ENCODE measurements at regions not wholly inside any gene's neighbourhood (a gene's known extent, or its start where the extent isn't known, plus 50 kb on each side); places are given as distances from the start of the nearest gene placed in this dataset.
"Not testable (repeated sequence)": the region's sequence is repeated elsewhere in the genome, so short reads cannot be mapped to it uniquely, and the experiment has no call there.

GRCh38 chr4:27666943-27667342, 806.3 kb downstream of the STIM2 start:
- Histone ChIP-seq H3K9ac (ENCODE audit: low read length in 5 of 5) (no peak overlapping the region), H3K27ac (ENCODE audit: low read depth, low read length) (no peak overlapping the region), H3K4me3 (ENCODE audit: low read depth in 1 of 5, low read length in 5 of 5) (no peak overlapping the region), H3K4me1 (ENCODE audit: control insufficient read depth in 5 of 5, insufficient read depth in 5 of 5, low read length in 5 of 5) (no peaks in the 10 kb centered on the region), H3K9me3 (ENCODE audit: control insufficient read depth in 5 of 5, low read length in 5 of 5) (no peaks in the 10 kb centered on the region), H3K36me3 (ENCODE audit: control insufficient read depth in 5 of 5, insufficient read depth in 5 of 5, low read length in 5 of 5) (no peaks in the 10 kb centered on the region), H3K27me3 (ENCODE audit: control insufficient read depth in 5 of 5, insufficient read depth in 4 of 5, low read length in 5 of 5) (no peaks in the 10 kb centered on the region)

DNA sequence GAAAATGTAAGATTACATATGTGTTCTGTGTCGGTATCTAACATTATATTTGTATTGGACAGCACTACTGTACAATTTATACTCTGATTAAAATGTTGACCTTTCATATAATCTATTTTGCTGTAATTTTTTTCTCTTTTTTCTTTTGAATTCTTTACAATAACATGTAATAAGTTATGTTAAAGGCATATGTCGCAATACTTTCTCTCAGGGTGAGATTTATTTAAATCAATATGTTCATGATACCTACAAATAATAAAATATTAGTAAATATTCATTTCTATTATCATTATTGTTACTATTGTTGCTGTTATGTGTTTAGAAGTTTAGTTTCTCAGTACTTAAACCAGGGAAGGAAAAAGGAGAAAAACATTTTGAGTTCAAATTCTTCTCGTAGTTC, 807.4 kb downstream of the STIM2 start:
- Histone ChIP-seq H3K27ac (ENCODE audit: low read depth, low read length) (no peak overlapping the region), H3K9me3 (ENCODE audit: control insufficient read depth in 5 of 5, low read length in 5 of 5) (no peaks in the 10 kb centered on the region), H3K36me3 (ENCODE audit: control insufficient read depth in 5 of 5, insufficient read depth in 5 of 5, low read length in 5 of 5) (no peaks in the 10 kb centered on the region), H3K27me3 (ENCODE audit: control insufficient read depth in 5 of 5, insufficient read depth in 4 of 5, low read length in 5 of 5) (no peaks in the 10 kb centered on the region), H3K9ac (ENCODE audit: low read length in 5 of 5) (no peak overlapping the region), H3K4me3 (ENCODE audit: low read depth in 1 of 5, low read length in 5 of 5) (no peak overlapping the region), H3K4me1 (ENCODE audit: control insufficient read depth in 5 of 5, insufficient read depth in 5 of 5, low read length in 5 of 5) (no peaks in the 10 kb centered on the region)

DNA sequence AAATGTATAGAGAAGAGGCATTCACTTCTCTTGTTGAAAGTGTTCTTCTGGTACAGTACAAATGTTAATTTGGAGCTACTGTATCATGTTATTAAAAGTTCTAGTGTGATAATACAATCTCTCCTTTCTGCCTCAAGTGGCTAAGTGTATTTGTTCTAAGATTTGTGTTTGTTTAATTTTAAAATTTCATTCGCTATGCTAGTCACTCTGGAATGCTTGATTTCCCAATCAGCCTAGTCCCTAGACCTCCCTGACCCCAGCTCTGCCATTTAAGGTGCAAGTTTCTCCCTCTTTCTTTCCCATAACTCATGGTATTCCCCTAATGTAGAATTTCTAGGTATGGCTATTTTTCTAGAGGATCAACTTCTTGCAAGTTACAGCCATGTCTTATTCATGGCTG, 817.4 kb downstream of the STIM2 start:
- Histone ChIP-seq H3K9me3 (ENCODE audit: control insufficient read depth in 5 of 5, low read length in 5 of 5) (no peaks in the 10 kb centered on the region), H3K4me3 (ENCODE audit: low read depth in 1 of 5, low read length in 5 of 5) (no peak overlapping the region)

GRCh38 chr4:27684610-27685011, 824.0 kb downstream of the STIM2 start:
- no peak overlapping the region for H3K27ac ChIP-seq (ENCODE audit: low read depth, low read length)

More for the DNA sequence above, 817.4 kb downstream of the STIM2 start:
- peaks cover 0 to 3% (median 0%) of the 10 kb centered on the region in 5 donors for H3K27me3 ChIP-seq (ENCODE audit: control insufficient read depth in 5 of 5, insufficient read depth in 4 of 5, low read length in 5 of 5)
- H3K27ac ChIP-seq (ENCODE audit: low read depth, low read length) = no peak overlapping the region
- H3K36me3 ChIP-seq (ENCODE audit: control insufficient read depth in 5 of 5, insufficient read depth in 5 of 5, low read length in 5 of 5) = no peaks in the 10 kb centered on the region
- H3K9ac ChIP-seq (ENCODE audit: low read length in 5 of 5) = no peak overlapping the region
- no peaks in the 10 kb centered on the region for H3K4me1 ChIP-seq (ENCODE audit: control insufficient read depth in 5 of 5, insufficient read depth in 5 of 5, low read length in 5 of 5)

DNA sequence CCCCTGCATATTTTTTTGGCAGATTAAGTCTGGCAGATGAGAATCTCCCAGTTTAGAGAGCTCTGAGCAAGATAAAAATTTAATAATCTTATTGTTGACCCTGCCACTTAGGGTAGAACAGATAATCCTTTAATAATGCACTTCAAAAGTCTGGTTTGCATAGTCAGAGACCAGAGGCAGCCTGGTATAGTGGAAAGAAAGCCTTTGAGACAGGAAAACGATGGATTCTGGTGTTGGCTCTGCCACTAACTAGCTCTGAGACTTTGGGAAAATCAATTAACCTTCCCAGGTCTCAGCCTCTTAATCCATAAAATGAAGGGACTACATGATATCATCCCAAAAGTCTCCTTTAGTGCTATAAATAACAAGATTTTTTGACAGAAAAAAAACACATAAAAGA, 824.5 kb downstream of the STIM2 start:
- no peaks in the 10 kb centered on the region for H3K36me3 ChIP-seq (ENCODE audit: control insufficient read depth in 5 of 5, insufficient read depth in 5 of 5, low read length in 5 of 5)
- H3K27ac ChIP-seq (ENCODE audit: low read depth, low read length) = no peak overlapping the region
- peaks cover 0 to 3% (median 0%) of the 10 kb centered on the region in 5 donors for H3K27me3 ChIP-seq (ENCODE audit: control insufficient read depth in 5 of 5, insufficient read depth in 4 of 5, low read length in 5 of 5)
- peaks cover 0 to 5% (median 0%) of the 10 kb centered on the region in 5 donors for H3K4me1 ChIP-seq (ENCODE audit: control insufficient read depth in 5 of 5, insufficient read depth in 5 of 5, low read length in 5 of 5)
- H3K9me3 ChIP-seq (ENCODE audit: control insufficient read depth in 5 of 5, low read length in 5 of 5) = no peaks in the 10 kb centered on the region
- no peak overlapping the region for H3K4me3 ChIP-seq (ENCODE audit: low read depth in 1 of 5, low read length in 5 of 5)
- H3K9ac ChIP-seq (ENCODE audit: low read length in 5 of 5) = no peak overlapping the region

More at GRCh38 chr4:27684610-27685011, 824.0 kb downstream of the STIM2 start:
- H3K27me3 ChIP-seq (ENCODE audit: control insufficient read depth in 5 of 5, insufficient read depth in 4 of 5, low read length in 5 of 5) = peaks cover 0 to 3% (median 0%) of the 10 kb centered on the region in 5 donors
- H3K9ac ChIP-seq (ENCODE audit: low read length in 5 of 5) = no peak overlapping the region
- H3K4me3 ChIP-seq (ENCODE audit: low read depth in 1 of 5, low read length in 5 of 5) = no peak overlapping the region
- no peaks in the 10 kb centered on the region for H3K9me3 ChIP-seq (ENCODE audit: control insufficient read depth in 5 of 5, low read length in 5 of 5)
- peaks cover 0 to 5% (median 0%) of the 10 kb centered on the region in 5 donors for H3K4me1 ChIP-seq (ENCODE audit: control insufficient read depth in 5 of 5, insufficient read depth in 5 of 5, low read length in 5 of 5)
- no peaks in the 10 kb centered on the region for H3K36me3 ChIP-seq (ENCODE audit: control insufficient read depth in 5 of 5, insufficient read depth in 5 of 5, low read length in 5 of 5)

DNA sequence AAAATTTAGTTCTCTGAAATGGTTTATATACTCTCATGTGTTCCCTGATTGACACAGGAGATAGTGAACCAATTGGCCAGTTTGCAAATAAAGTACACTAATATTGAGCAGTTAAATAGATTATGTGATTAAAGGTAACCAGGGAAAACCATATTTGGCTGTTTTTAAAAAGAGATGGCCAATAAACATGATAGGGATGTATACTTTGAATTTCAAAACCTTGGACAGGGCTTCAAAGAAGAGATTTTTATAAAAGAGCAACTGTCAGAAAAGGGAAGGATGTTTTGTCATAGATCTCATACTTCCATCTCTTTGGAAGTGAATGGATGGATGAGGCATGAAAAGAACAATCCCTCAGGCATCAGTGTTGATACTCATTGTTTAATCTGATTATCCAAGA, 825.3 kb downstream of the STIM2 start:
- Histone ChIP-seq H3K27ac (ENCODE audit: low read depth, low read length) (no peak overlapping the region), H3K27me3 (ENCODE audit: control insufficient read depth in 5 of 5, insufficient read depth in 4 of 5, low read length in 5 of 5) (peaks cover 0 to 3% (median 0%) of the 10 kb centered on the region in 5 donors), H3K9ac (ENCODE audit: low read length in 5 of 5) (no peak overlapping the region), H3K4me1 (ENCODE audit: control insufficient read depth in 5 of 5, insufficient read depth in 5 of 5, low read length in 5 of 5) (peaks cover 0 to 5% (median 0%) of the 10 kb centered on the region in 5 donors), H3K9me3 (ENCODE audit: control insufficient read depth in 5 of 5, low read length in 5 of 5) (no peaks in the 10 kb centered on the region), H3K4me3 (ENCODE audit: low read depth in 1 of 5, low read length in 5 of 5) (no peak overlapping the region), H3K36me3 (ENCODE audit: control insufficient read depth in 5 of 5, insufficient read depth in 5 of 5, low read length in 5 of 5) (no peaks in the 10 kb centered on the region)

- Histone ChIP-seq H3K9me3 (ENCODE audit: control insufficient read depth in 5 of 5, low read length in 5 of 5) (no peaks in the 10 kb centered on the region), H3K4me3 (ENCODE audit: low read depth in 1 of 5, low read length in 5 of 5) (no peak overlapping the region), H3K27me3 (ENCODE audit: control insufficient read depth in 5 of 5, insufficient read depth in 4 of 5, low read length in 5 of 5) (no peaks in the 10 kb centered on the region), H3K9ac (ENCODE audit: low read length in 5 of 5) (no peak overlapping the region), H3K36me3 (ENCODE audit: control insufficient read depth in 5 of 5, insufficient read depth in 5 of 5, low read length in 5 of 5) (no peaks in the 10 kb centered on the region), H3K4me1 (ENCODE audit: control insufficient read depth in 5 of 5, insufficient read depth in 5 of 5, low read length in 5 of 5) (no peaks in the 10 kb centered on the region), H3K27ac (ENCODE audit: low read depth, low read length) (no peak overlapping the region)
These were observed 831.5 kb downstream of the STIM2 start for GRCh38 chr4:27692158-27692557.

GRCh38 chr4:27692868-27693634, 832.4 kb downstream of the STIM2 start:
- Histone ChIP-seq H3K9ac (ENCODE audit: low read length in 5 of 5) (no peak overlapping the region), H3K9me3 (ENCODE audit: control insufficient read depth in 5 of 5, low read length in 5 of 5) (no peaks in the 10 kb centered on the region), H3K4me1 (ENCODE audit: control insufficient read depth in 5 of 5, insufficient read depth in 5 of 5, low read length in 5 of 5) (no peaks in the 10 kb centered on the region), H3K27me3 (ENCODE audit: control insufficient read depth in 5 of 5, insufficient read depth in 4 of 5, low read length in 5 of 5) (no peaks in the 10 kb centered on the region), H3K4me3 (ENCODE audit: low read depth in 1 of 5, low read length in 5 of 5) (no peak overlapping the region), H3K27ac (ENCODE audit: low read depth, low read length) (no peak overlapping the region), H3K36me3 (ENCODE audit: control insufficient read depth in 5 of 5, insufficient read depth in 5 of 5, low read length in 5 of 5) (no peaks in the 10 kb centered on the region)

DNA sequence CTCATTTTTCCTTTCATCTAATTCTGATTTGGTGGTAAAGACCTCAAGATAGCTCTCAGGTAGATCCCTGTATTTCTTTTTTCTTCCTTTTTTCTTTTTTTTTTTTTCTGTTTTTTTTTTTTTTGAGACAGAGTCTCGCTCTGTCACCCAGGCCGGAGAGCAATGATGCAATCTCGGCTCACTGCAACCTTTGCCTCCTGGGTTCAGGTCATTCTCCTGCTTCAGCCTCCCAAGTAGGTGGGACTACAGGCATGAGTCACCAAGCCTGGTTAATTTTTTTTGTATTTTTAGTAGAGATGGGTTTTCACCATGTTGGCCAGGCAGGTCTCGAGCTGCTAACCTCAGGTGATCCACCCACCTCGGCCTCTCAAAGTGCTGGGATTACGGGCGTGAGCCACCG, 835.6 kb downstream of the STIM2 start:
- not testable (repeated sequence) for H3K36me3 ChIP-seq (ENCODE audit: control insufficient read depth in 5 of 5, insufficient read depth in 5 of 5, low read length in 5 of 5); H3K4me3 ChIP-seq (ENCODE audit: low read depth in 1 of 5, low read length in 5 of 5); H3K9ac ChIP-seq (ENCODE audit: low read length in 5 of 5); H3K4me1 ChIP-seq (ENCODE audit: control insufficient read depth in 5 of 5, insufficient read depth in 5 of 5, low read length in 5 of 5); H3K9me3 ChIP-seq (ENCODE audit: control insufficient read depth in 5 of 5, low read length in 5 of 5); H3K27me3 ChIP-seq (ENCODE audit: control insufficient read depth in 5 of 5, insufficient read depth in 4 of 5, low read length in 5 of 5); H3K27ac ChIP-seq (ENCODE audit: low read depth, low read length)

DNA sequence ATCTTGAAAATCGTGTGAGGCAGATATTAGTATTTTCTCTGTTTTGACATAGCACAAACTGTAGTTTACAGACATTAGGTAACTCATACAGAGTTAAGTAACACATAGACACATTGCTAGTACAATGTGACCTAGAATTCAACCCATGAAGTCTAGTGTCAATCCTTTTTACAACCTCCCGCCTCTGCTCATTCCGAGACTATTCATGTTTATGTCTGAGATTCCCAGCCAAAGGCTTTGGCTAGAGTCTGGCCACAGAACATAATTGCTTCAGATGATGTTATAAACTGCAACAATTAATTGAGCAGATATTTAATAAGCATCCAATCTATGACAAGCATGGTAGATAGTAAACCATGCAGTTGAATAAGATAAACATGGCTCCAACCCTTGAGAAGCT, 841.0 kb downstream of the STIM2 start:
- H3K27ac ChIP-seq (ENCODE audit: low read depth, low read length) = no peak overlapping the region
- no peaks in the 10 kb centered on the region for H3K4me1 ChIP-seq (ENCODE audit: control insufficient read depth in 5 of 5, insufficient read depth in 5 of 5, low read length in 5 of 5)
- H3K36me3 ChIP-seq (ENCODE audit: control insufficient read depth in 5 of 5, insufficient read depth in 5 of 5, low read length in 5 of 5) = no peaks in the 10 kb centered on the region
- H3K9ac ChIP-seq (ENCODE audit: low read length in 5 of 5) = no peak overlapping the region
- no peak overlapping the region for H3K4me3 ChIP-seq (ENCODE audit: low read depth in 1 of 5, low read length in 5 of 5)
- no peaks in the 10 kb centered on the region for H3K9me3 ChIP-seq (ENCODE audit: control insufficient read depth in 5 of 5, low read length in 5 of 5)
- H3K27me3 ChIP-seq (ENCODE audit: control insufficient read depth in 5 of 5, insufficient read depth in 4 of 5, low read length in 5 of 5) = no peaks in the 10 kb centered on the region
